ENCODE measurements at regions not wholly inside any gene's neighbourhood (a gene's known extent, or its start where the extent isn't known, plus 50 kb on each side); places are given as distances from the start of the nearest gene placed in this dataset.

GRCh38 chr11:97231231-97231630, 841.4 kb downstream of the JRKL start:
- DNase-seq (ENCODE audit: low read depth in 4 of 4, low spot score in 3 of 4): no peak

GRCh38 chr11:97234016-97234415, 844.2 kb downstream of the JRKL start:
- no peak for DNase-seq (ENCODE audit: low read depth in 4 of 4, low spot score in 3 of 4)

GRCh38 chr11:97237151-97237550, 847.3 kb downstream of the JRKL start:
- no peak for DNase-seq (ENCODE audit: low read depth in 4 of 4, low spot score in 3 of 4)

GRCh38 chr11:97247601-97248000, 857.8 kb downstream of the JRKL start:
- no peak for DNase-seq (ENCODE audit: low read depth in 4 of 4, low spot score in 3 of 4)

- no peak for DNase-seq (ENCODE audit: low read depth in 4 of 4, low spot score in 3 of 4)
Measured at GRCh38 chr11:97254790-97255189, 865.0 kb downstream of the JRKL start.

GRCh38 chr11:97259434-97259833, 869.6 kb downstream of the JRKL start:
- no peak for DNase-seq (ENCODE audit: low read depth in 4 of 4, low spot score in 3 of 4)

- no peak for DNase-seq (ENCODE audit: low read depth in 4 of 4, low spot score in 3 of 4)
Measured at GRCh38 chr11:97259884-97260283, 870.1 kb downstream of the JRKL start.

- no peak for DNase-seq (ENCODE audit: low read depth in 4 of 4, low spot score in 3 of 4)
Measured at GRCh38 chr11:97263183-97263858, 873.5 kb downstream of the JRKL start.

GRCh38 chr11:97269527-97269926, 879.7 kb downstream of the JRKL start:
- DNase-seq (ENCODE audit: low read depth in 4 of 4, low spot score in 3 of 4): no peak

- DNase-seq (ENCODE audit: low read depth in 4 of 4, low spot score in 3 of 4): no peak
Measured at GRCh38 chr11:97279341-97279740, 889.5 kb downstream of the JRKL start.

- DNase-seq (ENCODE audit: low read depth in 4 of 4, low spot score in 3 of 4): no peak
Measured at GRCh38 chr11:97280347-97280746, 890.5 kb downstream of the JRKL start.

GRCh38 chr11:97289823-97290222, 900.0 kb downstream of the JRKL start:
- DNase-seq (ENCODE audit: low read depth in 4 of 4, low spot score in 3 of 4): no peak

- DNase-seq (ENCODE audit: low read depth in 4 of 4, low spot score in 3 of 4): peak in 3 of 4 donors; percentile 3 to 35 (median 12)
Measured at GRCh38 chr11:97290464-97291041, 900.7 kb downstream of the JRKL start.

GRCh38 chr11:97296301-97296700, 906.5 kb downstream of the JRKL start:
- no peak for DNase-seq (ENCODE audit: low read depth in 4 of 4, low spot score in 3 of 4)

- no peak for DNase-seq (ENCODE audit: low read depth in 4 of 4, low spot score in 3 of 4)
Measured at GRCh38 chr11:97309291-97309690, 919.5 kb downstream of the JRKL start.

GRCh38 chr11:97325693-97326092, 935.9 kb downstream of the JRKL start:
- no peak for DNase-seq (ENCODE audit: low read depth in 4 of 4, low spot score in 3 of 4)

GRCh38 chr11:97332271-97332670, 942.5 kb downstream of the JRKL start:
- no peak for DNase-seq (ENCODE audit: low read depth in 4 of 4, low spot score in 3 of 4)

GRCh38 chr11:97336064-97336463, 946.3 kb downstream of the JRKL start:
- DNase-seq (ENCODE audit: low read depth in 4 of 4, low spot score in 3 of 4): no peak

- no peak for DNase-seq (ENCODE audit: low read depth in 4 of 4, low spot score in 3 of 4)
Measured at GRCh38 chr11:97345032-97345431, 955.2 kb downstream of the JRKL start.

GRCh38 chr11:97349201-97349600, 959.4 kb downstream of the JRKL start:
- no peak for DNase-seq (ENCODE audit: low read depth in 4 of 4, low spot score in 3 of 4)

- DNase-seq (ENCODE audit: low read depth in 4 of 4, low spot score in 3 of 4): no peak
Measured at GRCh38 chr11:97351939-97352338, 962.1 kb downstream of the JRKL start.

GRCh38 chr11:97354026-97354425, 964.2 kb downstream of the JRKL start:
- DNase-seq (ENCODE audit: low read depth in 4 of 4, low spot score in 3 of 4): no peak

- DNase-seq (ENCODE audit: low read depth in 4 of 4, low spot score in 3 of 4): no peak
Measured at GRCh38 chr11:97354576-97354975, 964.8 kb downstream of the JRKL start.

Data from left renal pelvis (tissue), 4 donors.